ENCODE measurements at regions not wholly inside any gene's neighbourhood (a gene's known extent, or its start where the extent isn't known, plus 50 kb on each side); places are given as distances from the start of the nearest gene placed in this dataset.

- DNase-seq (ENCODE audit: low read depth) = no peak
- TF ChIP-seq MYC (IDR thresholded peaks at IDR 0.05; ENCODE audit: low read depth, low read length) (no peak), MAX (IDR thresholded peaks at IDR 0.05; ENCODE audit: low read depth, low read length) (no peak), POLR2A (IDR thresholded peaks at IDR 0.05; ENCODE audit: extremely low read depth, insufficient read length) (no peak), CTCF (IDR thresholded peaks at IDR 0.05; ENCODE audit: low read depth, low read length) (no peak)
- no peak overlapping the region for H3K4me3 ChIP-seq (ENCODE audit: low read depth, low read length)
Observed at GRCh38 chr4:138696058-138696457, 319.5 kb upstream of the NOCT start.

- no peak overlapping the region for H3K4me3 ChIP-seq (ENCODE audit: low read depth, low read length)
- DNase-seq (ENCODE audit: low read depth) = no peak
- TF ChIP-seq CTCF (IDR thresholded peaks at IDR 0.05; ENCODE audit: low read depth, low read length) (no peak), MAX (IDR thresholded peaks at IDR 0.05; ENCODE audit: low read depth, low read length) (no peak), POLR2A (IDR thresholded peaks at IDR 0.05; ENCODE audit: extremely low read depth, insufficient read length) (no peak), MYC (IDR thresholded peaks at IDR 0.05; ENCODE audit: low read depth, low read length) (no peak)
Observed at GRCh38 chr4:138693526-138693925, 322.1 kb upstream of the NOCT start.

GRCh38 chr4:138692411-138692810, 323.2 kb upstream of the NOCT start:
- H3K4me3 ChIP-seq (ENCODE audit: low read depth, low read length) = no peak overlapping the region
- no peak for TF ChIP-seq CTCF (IDR thresholded peaks at IDR 0.05; ENCODE audit: low read depth, low read length)
- TF ChIP-seq POLR2A (IDR thresholded peaks at IDR 0.05; ENCODE audit: extremely low read depth, insufficient read length) = no peak
- TF ChIP-seq MAX (IDR thresholded peaks at IDR 0.05; ENCODE audit: low read depth, low read length) = no peak
- no peak for TF ChIP-seq MYC (IDR thresholded peaks at IDR 0.05; ENCODE audit: low read depth, low read length)
- DNase-seq (ENCODE audit: low read depth) = no peak

GRCh38 chr4:138689593-138689992, 326.0 kb upstream of the NOCT start:
- no peak overlapping the region for H3K4me3 ChIP-seq (ENCODE audit: low read depth, low read length)
- no peak for DNase-seq (ENCODE audit: low read depth)
- TF ChIP-seq MAX (IDR thresholded peaks at IDR 0.05; ENCODE audit: low read depth, low read length) (no peak), CTCF (IDR thresholded peaks at IDR 0.05; ENCODE audit: low read depth, low read length) (no peak), MYC (IDR thresholded peaks at IDR 0.05; ENCODE audit: low read depth, low read length) (no peak), POLR2A (IDR thresholded peaks at IDR 0.05; ENCODE audit: extremely low read depth, insufficient read length) (no peak)

GRCh38 chr4:138689187-138689586, 326.4 kb upstream of the NOCT start:
- no peak for TF ChIP-seq MYC (IDR thresholded peaks at IDR 0.05; ENCODE audit: low read depth, low read length)
- no peak for TF ChIP-seq POLR2A (IDR thresholded peaks at IDR 0.05; ENCODE audit: extremely low read depth, insufficient read length)
- no peak for TF ChIP-seq CTCF (IDR thresholded peaks at IDR 0.05; ENCODE audit: low read depth, low read length)
- TF ChIP-seq MAX (IDR thresholded peaks at IDR 0.05; ENCODE audit: low read depth, low read length) = no peak
- no peak for DNase-seq (ENCODE audit: low read depth)
- H3K4me3 ChIP-seq (ENCODE audit: low read depth, low read length) = no peak overlapping the region
